ENCODE measurements at regions not wholly inside any gene's neighbourhood (a gene's known extent, or its start where the extent isn't known, plus 50 kb on each side); places are given as distances from the start of the nearest gene placed in this dataset.

GRCh38 chr5:29042152-29042551 lies 2003.8 kb upstream of the CDH9 start:
- ATAC-seq: no peak
- no peak for TF ChIP-seq ZFP3 (CRISPR knock-in tag; IDR thresholded peaks at IDR 0.05)
- TF ChIP-seq ARNTL (CRISPR knock-in tag; IDR thresholded peaks at IDR 0.05; ENCODE audit: borderline replicate concordance, low read depth): no peak
- no peak for TF ChIP-seq TSHZ2 (CRISPR knock-in tag; IDR thresholded peaks at IDR 0.05)
- TF ChIP-seq ZC3H10 (CRISPR knock-in tag; IDR thresholded peaks at IDR 0.05): no peak
- no peak for TF ChIP-seq SNAI2 (CRISPR knock-in tag; IDR thresholded peaks at IDR 0.05)
- TF ChIP-seq BACH2 (CRISPR knock-in tag; IDR thresholded peaks at IDR 0.05; ENCODE audit: borderline replicate concordance): no peak
- no peak for TF ChIP-seq ESRRG (CRISPR knock-in tag; IDR thresholded peaks at IDR 0.05)
- TF ChIP-seq ZNF70 (CRISPR knock-in tag; IDR thresholded peaks at IDR 0.05): no peak
- TF ChIP-seq PATZ1 (CRISPR knock-in tag; IDR thresholded peaks at IDR 0.05; ENCODE audit: borderline replicate concordance): no peak
- TF ChIP-seq GLIS3 (CRISPR knock-in tag; IDR thresholded peaks at IDR 0.05): no peak
- no peak for TF ChIP-seq CSRNP3 (CRISPR knock-in tag; IDR thresholded peaks at IDR 0.05)
- no peak for TF ChIP-seq POU6F1 (CRISPR knock-in tag; IDR thresholded peaks at IDR 0.05; ENCODE audit: borderline replicate concordance, low read depth)
- no peak for TF ChIP-seq TOX (CRISPR knock-in tag; IDR thresholded peaks at IDR 0.05; ENCODE audit: borderline replicate concordance)

GRCh38 chr5:29040404-29040803 lies 2002.0 kb upstream of the CDH9 start:
- TF ChIP-seq OSR1 (CRISPR knock-in tag; IDR thresholded peaks at IDR 0.05): no peak
- no peak for TF ChIP-seq ZFP30 (CRISPR knock-in tag; IDR thresholded peaks at IDR 0.05)
- TF ChIP-seq CSRNP3 (CRISPR knock-in tag; IDR thresholded peaks at IDR 0.05): no peak
- TF ChIP-seq ZC3H10 (CRISPR knock-in tag; IDR thresholded peaks at IDR 0.05): no peak
- ATAC-seq: no peak

- no peak for ATAC-seq
Measured at GRCh38 chr5:29039994-29040393, 2001.6 kb upstream of the CDH9 start.

GRCh38 chr5:29037716-29038115 lies 1999.3 kb upstream of the CDH9 start:
- no peak for ATAC-seq
- TF ChIP-seq TSHZ2 (CRISPR knock-in tag; IDR thresholded peaks at IDR 0.05) (no peak), ISL1 (CRISPR knock-in tag; IDR thresholded peaks at IDR 0.05) (no peak), CSDC2 (CRISPR knock-in tag; IDR thresholded peaks at IDR 0.05) (no peak), ARNTL (CRISPR knock-in tag; IDR thresholded peaks at IDR 0.05; ENCODE audit: borderline replicate concordance, low read depth) (no peak), ZNF70 (CRISPR knock-in tag; IDR thresholded peaks at IDR 0.05) (no peak), ESRRG (CRISPR knock-in tag; IDR thresholded peaks at IDR 0.05) (no peak), SNAI2 (CRISPR knock-in tag; IDR thresholded peaks at IDR 0.05) (no peak), TOX (CRISPR knock-in tag; IDR thresholded peaks at IDR 0.05; ENCODE audit: borderline replicate concordance) (no peak), CSRNP3 (CRISPR knock-in tag; IDR thresholded peaks at IDR 0.05) (no peak), RARB (CRISPR knock-in tag; IDR thresholded peaks at IDR 0.05) (no peak), CREB5 (CRISPR knock-in tag; IDR thresholded peaks at IDR 0.05; ENCODE audit: low read depth) (no peak)

More at GRCh38 chr5:29039994-29040393, 2001.6 kb upstream of the CDH9 start:
- TF ChIP-seq OSR1 (CRISPR knock-in tag; IDR thresholded peaks at IDR 0.05): no peak
- TF ChIP-seq GLIS3 (CRISPR knock-in tag; IDR thresholded peaks at IDR 0.05): no peak
- TF ChIP-seq ZFP30 (CRISPR knock-in tag; IDR thresholded peaks at IDR 0.05): no peak
- no peak for TF ChIP-seq TCF4 (CRISPR knock-in tag; IDR thresholded peaks at IDR 0.05; ENCODE audit: borderline replicate concordance)
- TF ChIP-seq ZNF565 (CRISPR knock-in tag; conservative IDR thresholded peaks at IDR 0.05; ENCODE audit: low read depth): no peak
- no peak for TF ChIP-seq ZNF8 (CRISPR knock-in tag; IDR thresholded peaks at IDR 0.05)

Measured in SK-N-SH treated with all-trans-retinoic acid at 6 μM for 48 hours (cell line).